Keratinocyte (primary cell): ENCODE measurements at regions not wholly inside any gene's neighbourhood (a gene's known extent, or its start where the extent isn't known, plus 50 kb on each side); places are given as distances from the start of the nearest gene placed in this dataset.

Experiments used
- CTCF ChIP-seq, 3 experiments: IDR thresholded peaks in 1 of 3; conservative IDR thresholded peaks in 1 of 3; optimal IDR thresholded peaks in 1 of 3; 2 replicates in 2 of 3; 3 replicates in 1 of 3; pipeline versions ENCODE3 to v1.5.1; 2011; ENCODE audit warnings: low read length in 3 of 3, mild to moderate bottlenecking in 3 of 3, moderate library complexity in 2 of 3, control low read depth in 1 of 3, inconsistent platforms in 1 of 3; ENCODE audit not compliant: insufficient read depth in 2 of 3; ENCODE audit errors: extremely low read depth in 1 of 3
- EZH2 ChIP-seq: IDR thresholded peaks from one replicate; pipeline ENCODE4 v1.6.1; 2012; ENCODE audit warnings: inconsistent platforms, mild to moderate bottlenecking, low read length, moderate library complexity

GRCh38 chr15:55116636-55117035 lies 80.1 kb downstream of the RSL24D1 start:
- TF ChIP-seq CTCF (optimal IDR thresholded peaks at IDR 0.05 in 1 of 3, IDR thresholded peaks at IDR 0.05 in 1 of 3, conservative IDR thresholded peaks at IDR 0.05 in 1 of 3; ENCODE audit: extremely low read depth in 1 of 3, insufficient read depth in 2 of 3, low read length in 3 of 3): no peak
- no peak for TF ChIP-seq EZH2
